GM21619 (cell line): ENCODE measurements at regions not wholly inside any gene's neighbourhood (a gene's known extent, or its start where the extent isn't known, plus 50 kb on each side); places are given as distances from the start of the nearest gene placed in this dataset.

Experiments used
- ATAC-seq: cut with Tn5 transposase; IDR thresholded peaks from one replicate; pipeline ENCODE4 v1.9.1; 2021; ENCODE audit not compliant: unreplicated experiment

DNA sequence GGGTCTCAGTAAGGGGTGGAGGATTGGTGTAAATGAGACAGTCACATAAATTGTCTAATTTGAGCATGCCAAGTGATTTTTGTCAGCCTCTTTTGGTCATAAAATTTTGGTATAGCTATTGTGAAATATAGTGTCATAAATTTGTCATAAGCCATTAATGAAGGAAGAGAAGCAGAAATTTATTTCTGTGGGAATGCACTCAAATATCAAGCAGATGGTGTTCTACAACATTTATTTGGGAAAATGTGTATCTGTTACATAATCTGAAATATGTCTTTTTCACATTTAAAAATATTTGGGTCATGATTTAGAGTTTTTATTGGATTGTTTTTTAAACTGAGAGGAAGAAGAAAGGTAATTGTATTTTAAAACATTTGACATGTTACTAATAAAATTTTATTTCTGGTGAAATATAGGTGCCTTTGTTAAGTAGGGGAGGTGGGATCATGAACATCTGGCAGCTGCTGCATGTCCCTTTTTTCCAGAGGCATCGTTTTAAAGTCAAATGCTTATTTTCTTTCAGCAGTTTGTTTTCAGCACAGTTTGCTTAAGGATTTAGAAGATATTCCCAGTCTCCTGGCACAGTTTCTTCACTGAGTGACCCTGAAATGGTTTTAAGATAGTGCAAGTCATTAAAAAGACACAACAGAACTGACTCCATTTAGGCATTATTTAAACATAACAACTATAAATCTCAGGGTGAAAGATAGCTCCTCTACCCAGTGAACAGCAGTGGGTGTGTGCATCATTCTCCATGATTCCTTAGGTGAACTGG lies 371.7 kb downstream of the SNAPC1 start:
- ATAC-seq, result no peak

DNA sequence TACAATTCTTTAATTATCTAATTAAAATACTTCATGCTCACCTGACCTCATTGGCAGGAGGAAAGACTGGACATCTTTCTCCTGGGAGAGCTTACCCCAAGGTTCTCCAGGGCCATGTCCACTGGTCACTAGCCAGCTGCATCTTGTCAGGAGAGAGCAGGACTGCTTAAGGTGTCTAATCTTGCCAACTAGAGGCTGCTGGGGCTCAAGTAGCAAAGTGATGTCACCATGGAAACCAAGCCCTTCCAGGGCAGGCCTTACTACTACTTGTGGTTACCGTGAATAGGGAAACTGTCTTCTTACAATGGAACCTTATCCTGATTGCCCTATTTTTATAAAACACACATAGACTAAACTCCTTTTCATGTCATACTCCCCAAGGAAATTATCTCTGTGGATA lies 376.4 kb downstream of the SNAPC1 start:
- no peak for ATAC-seq

DNA sequence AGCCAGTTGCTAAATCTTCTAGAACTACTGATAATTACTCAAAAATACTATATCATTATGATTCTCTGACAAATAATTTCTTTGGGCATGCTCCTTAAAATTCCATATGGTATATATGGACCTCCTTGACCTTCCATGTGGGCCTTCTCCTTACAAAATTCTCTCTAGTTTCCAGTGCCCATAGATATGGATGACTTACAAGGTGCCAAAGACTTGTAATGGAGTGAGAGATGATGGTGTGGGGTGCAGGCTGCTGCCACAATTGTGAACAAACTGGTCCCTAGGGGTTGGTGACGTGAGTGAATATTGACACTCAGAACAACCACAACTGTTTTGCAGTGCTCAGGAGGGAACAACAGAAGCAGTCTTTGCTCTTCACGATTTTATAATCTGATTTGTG lies 378.9 kb downstream of the SNAPC1 start:
- ATAC-seq, result no peak

DNA sequence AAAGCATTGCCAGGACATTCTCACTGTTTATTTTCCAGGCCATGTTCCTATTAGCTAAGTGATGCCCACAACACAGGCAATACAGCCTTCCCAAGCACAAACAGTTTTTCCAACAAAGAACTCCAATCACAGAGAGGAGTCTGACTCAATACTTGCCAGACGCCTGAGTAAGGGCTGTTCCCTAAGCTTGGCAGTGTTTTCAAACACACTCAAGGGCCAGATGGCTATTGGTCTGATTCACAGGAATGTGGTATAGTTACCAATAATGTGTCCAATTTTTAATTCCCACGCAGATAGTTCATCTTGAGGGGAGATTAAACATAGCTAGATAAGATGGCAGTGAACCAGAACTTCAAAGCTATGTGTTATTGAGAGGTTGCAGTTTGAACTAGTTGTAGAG lies 381.0 kb downstream of the SNAPC1 start:
- no peak for ATAC-seq

DNA sequence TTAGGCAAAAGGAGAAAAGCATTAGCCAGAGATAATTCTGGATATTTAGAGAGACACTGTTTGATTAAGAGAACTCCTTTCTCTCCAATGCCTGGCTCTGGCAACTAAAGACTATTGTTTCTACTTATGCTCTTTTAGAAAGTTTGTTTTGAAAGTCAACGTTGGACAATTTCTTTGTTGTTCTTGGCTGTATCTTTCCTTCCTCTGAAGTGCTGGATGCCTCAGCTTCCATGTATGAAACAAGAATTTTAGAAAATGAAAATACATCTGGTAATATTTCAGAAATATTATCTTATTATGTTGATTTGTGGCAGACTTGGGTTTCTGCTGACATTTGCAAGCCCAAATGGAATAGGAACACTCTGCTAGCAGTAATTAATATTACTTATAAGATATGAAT lies 382.6 kb downstream of the SNAPC1 start:
- ATAC-seq, result no peak

DNA sequence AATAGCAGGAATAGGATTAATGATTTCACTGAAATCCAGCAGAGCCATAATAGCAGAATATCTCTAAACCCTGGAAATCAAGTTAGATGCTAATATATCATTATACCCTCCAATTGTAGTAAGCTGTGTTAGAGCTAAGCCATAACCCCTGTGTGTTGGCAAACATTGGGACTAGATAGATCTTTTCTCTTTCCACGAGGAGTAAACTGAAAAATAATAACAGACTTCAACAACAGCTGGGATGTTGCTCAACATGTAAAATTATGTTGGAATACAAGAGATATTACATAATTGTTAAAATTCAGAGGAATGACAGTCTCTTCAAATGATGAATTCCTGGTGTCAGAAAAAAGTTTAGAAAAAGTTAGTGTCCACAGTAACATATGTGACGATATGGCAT lies 383.8 kb downstream of the SNAPC1 start:
- no peak for ATAC-seq

DNA sequence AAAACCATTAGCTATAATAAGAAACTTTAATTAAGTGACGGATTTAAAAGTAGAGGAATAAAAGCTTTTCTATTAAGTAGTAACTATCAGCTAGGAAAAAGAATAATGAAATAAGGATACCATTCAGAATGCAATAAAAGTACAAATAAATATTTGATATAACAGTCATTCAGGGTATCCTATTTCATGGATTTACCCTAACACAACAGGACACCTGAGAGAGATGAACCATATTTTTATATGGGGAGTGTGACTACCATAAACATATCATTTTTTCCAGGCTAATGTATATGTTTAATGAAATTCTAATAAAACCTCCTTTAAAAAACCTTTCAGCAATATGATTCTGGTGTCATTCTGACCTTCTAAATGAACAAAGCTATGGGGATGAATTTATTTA lies 393.8 kb downstream of the SNAPC1 start:
- ATAC-seq, result no peak

DNA sequence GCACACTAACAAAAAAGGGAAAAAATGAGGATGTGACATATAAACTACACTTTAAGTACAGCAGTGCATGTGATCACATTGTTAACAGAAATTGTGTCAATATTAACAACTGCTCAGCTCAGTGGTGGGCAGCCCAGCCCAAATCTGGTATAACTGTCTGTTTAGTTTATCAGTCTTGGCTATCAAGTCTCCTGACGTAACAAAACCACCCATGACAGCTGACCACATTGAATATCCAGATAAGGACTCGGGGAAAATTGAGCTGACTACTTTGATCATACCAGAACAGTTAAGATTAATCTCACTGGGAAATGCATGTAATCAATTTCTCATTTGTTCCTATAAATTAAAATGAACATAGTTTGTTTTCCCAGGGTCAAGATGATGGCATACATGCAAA lies 396.6 kb downstream of the SNAPC1 start:
- no peak for ATAC-seq

DNA sequence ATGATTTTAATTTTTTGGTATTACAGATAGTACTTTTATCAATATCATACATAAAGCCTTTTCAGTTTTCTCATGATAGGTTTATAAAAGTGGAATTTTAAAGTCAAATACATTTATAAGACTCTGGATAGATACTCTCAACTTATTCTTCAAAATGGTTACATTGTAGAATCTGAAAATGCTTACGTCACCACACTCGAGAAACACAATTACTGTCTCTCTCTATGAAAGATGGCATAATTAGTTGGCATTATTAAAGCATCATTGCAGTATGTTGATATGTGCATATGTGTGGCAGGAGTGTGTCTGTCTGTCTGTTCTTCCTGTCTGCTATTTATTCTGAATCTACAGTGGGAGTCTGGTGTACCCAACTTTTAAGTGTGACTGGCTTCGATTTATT lies 397.1 kb downstream of the SNAPC1 start:
- no peak for ATAC-seq

DNA sequence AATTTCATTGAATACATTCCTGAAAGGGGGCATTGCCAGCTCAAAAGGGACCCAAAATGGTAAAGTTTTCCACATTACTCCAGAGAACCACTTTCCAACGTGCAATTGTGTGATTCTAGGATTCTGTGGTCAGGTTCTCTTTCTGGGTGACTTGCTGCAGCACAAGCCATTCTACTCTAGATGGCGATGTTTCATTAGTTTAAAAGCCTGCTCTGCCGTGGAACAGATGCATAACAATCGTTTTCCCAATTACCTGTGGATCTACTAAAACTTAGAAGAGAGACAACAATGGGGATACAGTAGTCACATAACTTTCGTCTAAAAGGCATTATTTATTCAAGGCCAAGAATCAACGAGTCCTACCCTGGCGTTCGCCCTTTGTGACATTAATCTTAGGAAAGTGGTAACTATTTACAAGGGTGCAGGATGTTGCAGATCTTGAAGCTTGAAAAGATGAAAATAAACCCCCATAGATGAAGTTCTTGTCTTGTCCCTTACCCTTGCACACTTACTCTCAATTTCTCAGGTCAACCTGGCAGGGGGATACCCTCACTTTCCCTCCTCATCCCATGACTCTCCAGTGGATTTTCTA lies 400.9 kb downstream of the SNAPC1 start:
- ATAC-seq, result no peak

DNA sequence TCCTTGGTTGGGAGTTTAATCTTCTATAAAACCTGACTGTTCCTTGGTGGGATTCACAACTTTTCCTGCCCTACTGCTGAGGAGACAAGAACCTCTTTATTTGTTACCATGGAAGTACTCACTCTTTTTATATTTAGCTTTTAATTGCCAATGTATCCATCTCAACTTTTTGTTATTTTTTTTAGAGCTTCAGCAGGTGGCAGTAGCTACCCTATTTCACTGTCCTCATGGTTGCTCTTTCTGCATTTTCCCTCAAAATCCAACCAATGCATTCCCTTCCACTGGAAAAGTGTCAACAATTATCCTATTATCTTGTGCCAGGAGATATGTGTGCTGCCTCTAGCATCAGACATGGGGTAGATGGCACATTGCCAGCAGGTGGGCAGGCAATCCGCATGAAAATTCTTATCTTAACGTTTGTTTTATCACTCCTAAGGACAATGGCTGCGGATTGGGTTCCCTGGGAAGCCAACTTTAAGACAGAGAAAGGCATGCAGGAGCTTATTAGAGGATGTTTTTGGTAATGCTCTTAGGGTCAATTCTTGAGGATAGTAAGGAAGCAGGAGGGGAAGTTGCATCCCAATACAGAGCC lies 406.4 kb downstream of the SNAPC1 start:
- ATAC-seq, result no peak

DNA sequence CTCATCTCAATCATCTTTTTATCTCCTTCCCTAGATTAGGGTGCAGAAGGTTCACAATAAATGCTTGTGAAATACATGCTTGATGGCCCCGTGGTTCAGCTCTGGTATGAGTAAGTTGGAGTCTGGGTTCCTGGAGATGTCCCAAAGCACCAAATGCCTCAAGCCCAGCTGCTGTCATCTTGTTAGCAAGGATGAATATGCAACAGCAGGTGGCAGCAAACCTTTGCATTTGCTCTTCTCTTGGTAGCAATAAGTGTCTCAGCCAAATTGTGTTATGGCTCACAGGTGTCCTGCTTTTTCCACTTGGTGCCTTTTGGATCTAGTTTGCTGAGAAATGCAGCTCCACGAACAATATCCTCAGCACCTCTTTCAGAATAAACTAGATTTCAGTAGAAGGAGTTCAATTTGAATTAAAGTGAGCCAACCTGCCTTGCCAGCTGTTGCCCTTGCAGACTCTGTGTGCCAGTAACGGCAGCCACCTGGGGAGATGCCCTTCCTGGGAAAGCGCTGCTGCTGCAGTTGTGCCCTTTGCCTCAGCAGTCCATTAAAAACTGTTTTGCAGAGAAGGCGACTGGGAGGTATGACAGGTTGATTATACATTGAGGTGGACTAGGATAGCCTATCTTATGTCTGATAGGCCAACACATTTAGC lies 417.3 kb downstream of the SNAPC1 start:
- no peak for ATAC-seq

DNA sequence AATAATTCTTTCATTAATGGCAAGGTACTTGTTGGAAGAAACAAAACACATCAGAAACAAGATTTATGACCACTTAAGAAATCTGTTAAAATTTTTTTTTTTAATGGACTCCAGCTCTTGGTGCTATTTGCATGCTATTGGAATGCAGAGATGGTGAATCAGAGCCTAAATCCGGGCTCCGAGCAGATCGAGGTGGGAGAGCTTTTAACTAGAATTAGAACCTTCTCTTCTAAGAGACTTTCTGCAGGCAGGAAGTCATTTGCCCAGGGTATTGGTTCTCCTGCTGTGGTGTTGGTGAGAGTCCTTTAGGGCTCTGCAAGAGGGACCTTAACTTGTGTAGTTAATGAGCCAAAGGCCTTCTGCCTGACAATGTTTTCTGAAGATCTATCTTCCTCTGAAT lies 419.4 kb downstream of the SNAPC1 start:
- ATAC-seq, result no peak

DNA sequence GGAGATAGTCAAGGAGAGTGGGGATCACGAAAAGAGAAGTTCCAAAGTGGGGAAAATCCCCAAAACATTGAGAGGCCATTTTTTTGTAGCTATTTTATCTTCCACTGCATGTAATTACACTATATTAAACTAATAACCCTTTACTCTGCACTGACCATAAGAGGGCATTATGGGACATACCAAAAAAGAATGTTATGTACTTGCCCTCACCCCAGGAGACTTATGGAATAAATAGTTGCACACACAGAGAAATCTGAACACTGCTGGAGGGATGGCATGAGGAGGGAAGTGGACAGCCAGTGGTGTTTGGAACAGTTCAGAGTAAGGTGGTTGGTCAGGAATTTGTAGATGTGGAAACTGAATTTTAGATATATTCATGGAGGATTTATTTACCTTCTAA lies 422.9 kb downstream of the SNAPC1 start:
- ATAC-seq, result no peak

DNA sequence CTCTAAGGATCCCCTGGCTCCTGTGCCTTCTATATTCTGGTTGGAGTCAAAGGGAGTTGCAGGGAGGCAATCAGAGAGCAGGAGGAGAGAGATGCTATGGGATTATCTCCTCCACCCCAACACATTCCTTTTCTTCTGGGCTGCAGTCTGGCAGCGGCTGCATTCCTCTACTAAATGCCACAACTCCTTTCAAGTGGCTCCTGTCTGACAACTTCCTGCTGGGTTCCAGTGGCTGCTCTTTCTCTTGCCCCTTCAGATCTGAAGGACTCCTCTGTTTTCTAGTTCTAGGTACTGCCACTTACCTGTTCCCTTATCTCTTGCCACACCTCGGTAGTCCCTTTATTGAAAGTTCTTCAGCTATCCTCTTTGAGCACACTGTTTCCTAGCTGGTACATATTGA lies 425.0 kb downstream of the SNAPC1 start:
- no peak for ATAC-seq

DNA sequence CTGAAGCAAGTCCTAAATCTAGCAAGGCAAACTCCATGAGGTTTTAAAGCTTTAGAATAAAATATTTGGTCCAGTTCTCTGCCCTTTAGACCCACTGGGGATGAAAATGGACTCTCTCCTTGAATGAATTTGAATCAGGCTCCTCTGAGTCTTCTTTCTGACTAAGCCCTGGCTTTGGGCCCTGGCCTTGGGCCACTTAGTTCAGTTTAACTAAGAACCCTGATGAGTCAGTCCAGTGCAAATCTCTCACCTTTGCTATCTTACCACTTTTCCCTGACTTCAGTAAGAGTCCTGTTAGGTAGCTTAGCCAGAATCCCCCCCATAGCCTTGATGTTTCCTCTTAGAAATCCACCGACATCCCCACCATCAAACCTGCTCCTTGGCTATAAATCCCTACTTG lies 427.5 kb downstream of the SNAPC1 start:
- no peak for ATAC-seq

DNA sequence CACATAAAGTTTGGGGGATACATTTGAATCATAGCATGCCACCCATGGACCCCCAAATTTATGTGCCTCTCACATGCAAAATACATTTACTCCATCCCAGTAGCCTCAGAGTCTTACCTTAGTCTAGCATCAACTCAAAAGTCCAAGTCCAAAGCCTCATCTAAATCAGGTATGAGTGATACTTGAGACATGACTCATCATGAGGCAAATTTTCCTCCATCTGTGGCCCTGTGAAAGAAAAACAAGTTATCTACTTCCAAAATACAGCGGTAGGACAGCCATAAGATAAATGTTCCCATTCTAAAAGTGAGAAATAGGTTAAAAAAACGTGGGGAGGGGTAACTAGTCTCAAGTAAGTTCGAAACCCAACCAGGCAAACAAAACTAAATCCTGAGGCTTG lies 444.2 kb downstream of the SNAPC1 start:
- ATAC-seq, result no peak

DNA sequence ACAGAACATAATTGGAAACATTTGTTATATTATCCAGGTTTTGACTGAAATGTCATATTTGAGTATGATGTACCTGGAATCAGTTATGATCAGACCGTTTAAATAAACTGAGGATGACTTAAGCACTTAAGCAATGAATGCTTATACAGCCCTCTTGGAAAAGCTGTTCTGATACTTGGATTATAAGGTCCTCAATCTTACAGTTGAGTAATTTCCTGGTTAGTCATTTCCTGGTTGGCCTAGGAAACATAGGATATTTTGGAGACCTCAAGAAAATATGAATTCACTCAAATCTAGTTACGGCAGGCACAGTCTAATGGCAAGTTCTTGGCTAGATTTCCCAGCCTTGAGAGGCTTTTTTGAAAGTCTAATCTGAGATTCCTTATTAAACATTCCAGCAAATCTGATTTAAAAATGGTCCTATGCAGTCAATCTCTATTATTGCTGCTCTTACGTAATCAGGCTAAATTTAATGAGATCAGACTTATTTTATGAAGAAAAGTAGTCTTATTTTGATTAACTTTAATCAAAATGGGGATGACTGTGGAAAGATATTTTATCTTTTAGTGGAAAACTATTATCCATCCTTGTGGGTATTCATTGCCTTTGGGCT lies 447.2 kb downstream of the SNAPC1 start:
- ATAC-seq, result no peak

DNA sequence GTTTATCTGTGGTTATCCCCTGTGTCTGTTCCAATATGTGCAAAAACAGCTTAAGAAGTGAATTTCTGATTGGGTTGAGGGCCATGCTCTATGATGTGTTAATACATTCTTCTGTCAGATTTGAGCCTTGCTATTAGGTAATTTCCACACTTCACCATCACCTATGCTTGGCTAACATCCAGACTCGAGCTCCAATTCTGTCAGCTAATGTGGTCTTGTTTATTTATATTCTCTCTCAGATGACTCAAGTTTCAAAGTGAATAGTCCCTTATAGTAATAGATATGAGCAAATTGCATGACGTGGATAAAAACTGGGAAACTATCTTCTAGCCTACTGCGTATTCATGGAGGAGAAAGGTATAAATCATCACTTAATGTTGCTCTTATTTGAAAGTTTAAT lies 451.3 kb downstream of the SNAPC1 start:
- no peak for ATAC-seq

DNA sequence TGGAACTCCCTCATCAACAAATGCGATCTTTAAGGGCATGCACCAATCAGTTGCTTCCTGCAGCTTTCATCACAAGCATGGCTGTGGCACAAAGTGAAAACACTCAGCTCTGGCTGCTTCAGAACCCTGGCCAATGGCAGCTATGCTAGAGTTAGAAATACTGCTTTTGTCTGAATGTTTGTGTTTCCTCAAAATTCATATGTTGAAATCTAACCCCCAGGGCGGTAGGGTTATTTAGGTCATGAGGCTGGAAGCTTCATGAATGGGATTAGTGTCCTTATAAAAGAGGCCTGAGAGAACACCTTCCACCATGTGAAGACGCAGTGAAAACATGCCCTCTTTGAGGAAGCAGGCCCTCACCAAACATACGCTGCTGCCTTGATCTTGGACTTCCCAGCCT lies 453.9 kb downstream of the SNAPC1 start:
- ATAC-seq, result no peak

DNA sequence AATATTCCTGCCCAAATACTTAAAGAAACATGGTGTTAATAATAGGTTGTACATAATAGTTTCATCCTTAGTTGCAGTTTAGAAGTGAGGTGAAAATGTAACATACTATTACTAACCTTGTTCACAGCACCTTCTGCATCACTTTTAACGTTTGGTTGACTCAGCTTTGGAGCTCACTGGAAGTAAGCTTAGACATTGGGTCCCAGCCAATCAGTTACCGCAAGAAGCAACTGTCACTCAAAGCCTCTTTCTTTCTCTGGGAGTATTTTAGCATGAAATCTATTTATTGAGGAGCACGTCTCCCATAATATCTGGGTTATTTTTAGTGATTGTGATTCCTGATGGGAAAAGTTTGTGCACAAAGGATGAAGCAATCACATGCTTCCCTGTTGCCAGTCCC lies 472.6 kb downstream of the SNAPC1 start:
- no peak for ATAC-seq

DNA sequence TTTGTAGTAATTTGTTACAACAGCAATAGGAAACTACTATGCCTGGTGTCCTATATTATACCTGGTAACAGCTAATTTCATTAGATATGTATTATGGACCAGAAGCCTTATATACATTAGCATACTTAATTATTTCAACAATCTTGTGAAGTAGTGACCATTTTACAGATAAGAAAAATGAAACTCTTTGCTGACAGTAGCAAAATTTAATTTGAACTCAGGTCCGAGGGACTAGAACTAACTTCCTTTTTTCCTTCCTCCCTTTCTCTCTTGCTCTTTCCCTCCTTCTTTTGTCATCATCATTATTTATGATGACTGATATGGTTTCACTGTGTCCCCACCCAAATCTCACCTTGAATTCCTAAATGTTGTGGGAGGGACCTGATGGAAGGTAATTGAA lies 482.0 kb downstream of the SNAPC1 start:
- no peak for ATAC-seq
